Putamen (tissue), 1 donor: ENCODE measurements at regions not wholly inside any gene's neighbourhood (a gene's known extent, or its start where the extent isn't known, plus 50 kb on each side); places are given as distances from the start of the nearest gene placed in this dataset.
"Not testable (repeated sequence)": the region's sequence is repeated elsewhere in the genome, so short reads cannot be mapped to it uniquely, and the experiment has no call there.

Source experiments
- DNase-seq: peaks from one replicate; pipeline ENCODE4 v3.0.0-alpha.2; 2016; ENCODE audit warnings: low spot score

DNA sequence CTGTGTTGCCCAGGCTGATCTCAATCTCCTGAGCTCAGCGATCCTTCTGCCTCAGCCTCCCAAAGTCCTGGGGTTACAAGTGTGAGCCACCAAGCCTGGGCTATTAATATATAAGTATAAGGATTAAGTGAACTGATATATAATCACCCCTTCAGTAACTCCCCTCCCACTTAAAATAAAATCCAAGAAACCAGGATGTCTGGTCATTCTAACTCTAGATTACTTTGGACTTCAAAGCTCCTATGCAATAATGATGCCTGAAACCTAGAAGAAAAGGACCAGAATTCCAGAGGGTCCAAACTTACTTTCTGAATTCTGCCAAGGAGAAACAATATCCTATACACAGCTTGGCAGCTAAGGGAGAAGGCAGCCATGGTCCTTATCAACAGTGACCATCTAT is 206.8 kb upstream of the ZNF217 start:
- DNase-seq, result no peak

DNA sequence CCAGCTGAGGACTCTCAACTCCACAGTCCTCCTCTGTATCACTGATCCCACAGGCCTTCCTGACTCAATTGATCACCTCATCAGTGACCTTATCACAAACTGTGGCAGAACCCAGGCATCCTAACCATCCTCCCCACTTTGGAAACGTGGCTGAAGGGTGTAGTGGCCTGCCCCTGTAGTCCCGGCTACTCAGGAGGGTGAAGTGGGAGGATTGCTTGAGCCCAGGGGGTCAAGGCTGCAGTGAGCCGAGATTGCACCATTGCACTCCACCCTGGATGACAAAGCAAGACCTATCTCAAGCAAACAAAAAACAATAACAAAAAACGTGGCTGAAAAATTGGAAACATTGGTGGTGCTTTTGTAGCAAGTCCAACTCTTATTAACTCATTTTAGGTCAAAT is 203.4 kb upstream of the ZNF217 start:
- no peak for DNase-seq

DNA sequence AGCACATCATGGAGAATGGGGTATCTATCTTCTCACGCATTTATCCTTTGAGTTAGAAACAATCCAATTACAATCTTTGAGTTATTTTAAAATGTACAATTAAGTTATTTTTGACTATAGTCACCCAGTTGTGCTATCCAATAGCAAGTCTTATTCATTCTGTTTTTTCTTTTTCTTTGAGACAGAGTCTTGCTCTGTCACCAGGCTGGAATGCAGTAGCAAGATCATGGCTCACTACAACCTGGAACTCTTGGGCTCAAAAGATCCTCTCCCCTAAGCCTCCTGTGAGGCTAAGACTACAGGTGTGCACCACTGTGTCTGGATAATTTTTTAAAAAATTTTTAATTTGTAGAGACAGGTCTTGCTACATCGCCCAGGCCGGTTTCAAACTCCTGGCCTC is 201.5 kb upstream of the ZNF217 start:
- no peak for DNase-seq

DNA sequence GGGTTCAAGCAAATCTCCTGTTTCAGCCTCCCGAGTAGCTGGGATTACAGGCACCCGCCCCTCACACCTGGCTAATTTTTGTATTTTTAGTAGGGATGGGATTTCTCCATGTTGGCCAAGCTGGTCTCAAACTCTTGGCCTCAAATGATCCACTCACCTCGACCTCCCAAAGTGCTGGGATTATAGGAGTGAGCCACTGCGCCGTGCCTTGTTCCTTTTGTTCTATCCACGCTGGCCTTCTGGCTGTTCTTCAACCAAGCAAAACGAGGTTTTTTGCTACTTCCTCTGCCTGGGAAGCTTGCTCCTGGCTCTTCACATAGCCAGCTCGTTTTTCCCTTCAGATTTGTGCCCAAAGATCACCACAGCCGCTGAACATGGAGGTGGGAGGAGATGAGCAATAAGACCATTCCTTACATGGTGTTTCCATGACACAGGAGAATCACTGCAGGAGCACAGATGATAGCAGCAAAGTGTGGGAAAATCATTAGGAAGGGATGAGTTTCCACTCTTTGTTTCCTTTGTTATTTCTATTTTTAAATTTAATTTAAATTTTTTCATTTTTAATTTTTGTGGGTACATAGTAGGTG is 201.0 kb upstream of the ZNF217 start:
- DNase-seq, result no peak

DNA sequence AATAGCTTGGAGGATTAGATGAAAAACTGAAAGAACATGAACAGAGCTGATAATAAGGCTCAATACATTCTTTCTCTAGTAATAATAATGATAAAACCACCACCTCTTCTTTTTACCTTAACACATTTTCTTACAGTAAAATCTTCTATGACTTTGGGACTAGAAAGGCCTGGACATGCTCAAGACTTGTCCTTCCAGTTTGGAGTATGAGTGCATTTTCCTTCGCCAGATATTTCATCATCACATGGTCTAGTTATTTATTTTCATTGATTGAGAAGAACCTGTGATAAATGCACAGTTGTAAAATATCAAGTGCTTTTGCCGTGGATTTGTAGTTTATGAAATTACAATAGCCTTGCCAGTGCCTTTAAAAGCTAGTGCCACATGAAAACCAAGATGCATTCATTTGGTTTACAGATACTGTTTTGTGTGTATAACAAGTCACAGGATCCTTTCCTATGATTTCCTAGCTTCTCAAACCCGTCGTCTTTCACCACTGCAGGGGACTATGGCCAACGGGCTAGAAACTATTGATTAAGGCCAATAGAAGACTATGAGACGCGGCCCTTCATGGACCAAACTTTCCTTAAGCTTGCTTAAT is 200.2 kb upstream of the ZNF217 start:
- no peak for DNase-seq

DNA sequence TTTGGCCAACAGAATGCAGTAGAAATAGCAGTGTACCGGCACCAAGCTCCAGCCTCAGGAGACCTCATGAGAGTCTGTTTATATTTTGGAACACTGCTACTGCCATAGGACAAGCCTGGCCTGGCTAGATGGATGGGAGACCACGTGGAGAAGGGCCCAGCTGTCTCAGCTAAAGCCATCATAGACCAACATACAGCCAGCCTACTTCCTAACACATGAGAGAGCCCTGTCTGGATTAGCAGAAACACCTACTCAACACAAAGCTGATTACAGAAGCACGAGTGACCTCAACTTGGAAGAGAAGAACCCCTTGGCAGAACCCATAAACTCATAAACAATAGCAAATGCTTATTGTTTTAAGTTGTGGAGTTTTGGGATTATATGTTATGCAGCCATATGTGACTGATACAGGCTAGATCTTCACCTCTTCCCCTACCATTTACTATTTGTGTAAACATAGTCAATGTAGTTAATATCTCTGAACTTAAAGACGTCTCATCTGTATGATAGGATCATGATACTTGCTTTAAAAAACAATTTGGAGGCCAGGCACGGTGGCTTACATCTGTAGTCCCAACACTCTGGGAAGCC is 199.4 kb upstream of the ZNF217 start:
- DNase-seq, result no peak

DNA sequence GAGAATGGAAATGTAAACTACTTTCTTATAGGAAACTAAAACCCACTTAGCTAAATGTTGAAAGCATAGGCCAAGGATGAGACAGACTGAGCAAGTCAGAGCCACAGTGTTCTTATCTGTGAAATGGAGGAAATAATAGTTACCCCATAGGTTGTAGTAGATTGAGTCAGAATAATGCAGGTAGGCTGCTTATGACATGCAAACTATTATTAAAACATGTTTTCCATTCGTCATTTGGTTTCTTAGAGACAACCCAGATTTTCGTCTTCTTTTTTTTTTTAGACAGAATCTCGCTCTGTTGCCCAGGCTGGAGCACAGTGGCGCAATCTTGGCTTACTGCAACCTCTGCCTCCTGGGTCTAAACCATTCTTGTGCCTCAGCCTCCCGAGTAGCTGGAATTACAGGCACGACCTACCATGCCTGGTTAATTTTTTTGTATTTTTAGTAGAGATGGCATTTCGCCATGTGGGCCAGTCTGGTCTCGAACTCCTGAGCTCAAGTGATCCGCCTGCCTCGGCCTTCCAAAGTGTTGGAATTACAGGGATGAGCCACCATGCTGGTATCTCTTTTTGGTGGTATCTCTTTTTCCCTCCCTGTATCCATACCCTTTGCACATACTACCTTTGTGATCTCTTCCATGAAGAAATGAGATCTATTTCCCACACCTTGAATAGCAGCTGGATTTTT is 196.5 kb upstream of the ZNF217 start:
- DNase-seq, result no peak

DNA sequence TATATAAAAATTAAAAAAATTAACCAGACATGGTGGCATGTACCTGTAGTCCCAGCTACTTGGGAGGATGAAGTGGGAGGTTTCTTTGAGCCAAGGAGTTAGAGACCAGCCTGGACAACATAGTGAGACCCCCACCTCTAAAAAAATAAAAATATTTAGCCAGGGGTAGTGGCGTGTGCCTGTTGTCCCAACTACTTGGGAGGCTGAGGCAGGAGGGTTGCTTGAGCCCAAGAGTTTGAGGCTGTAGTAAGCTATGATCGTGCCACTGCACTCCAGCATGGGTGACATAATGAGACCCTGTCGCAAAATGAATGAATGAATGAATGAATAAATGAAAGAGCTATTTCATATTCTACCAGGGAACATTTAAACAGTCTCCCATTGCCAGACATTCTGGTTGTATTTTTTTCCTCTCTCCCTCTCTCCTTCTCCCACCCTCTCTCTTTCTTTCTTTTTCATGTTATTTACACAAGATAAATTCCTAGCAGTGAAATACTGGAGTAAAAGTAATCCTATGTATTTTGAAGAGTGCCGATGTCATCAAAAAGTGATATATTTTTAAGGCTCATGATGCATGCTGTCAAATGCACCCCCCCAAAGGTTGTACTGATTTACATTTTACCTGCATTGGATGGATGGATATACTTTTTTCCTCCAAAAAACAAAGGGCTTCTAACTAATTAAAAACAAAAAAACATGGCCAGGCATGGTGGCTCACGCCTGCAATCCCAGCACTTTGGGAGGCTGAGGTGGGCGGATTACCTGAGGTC is 194.8 kb upstream of the ZNF217 start:
- no peak for DNase-seq

DNA sequence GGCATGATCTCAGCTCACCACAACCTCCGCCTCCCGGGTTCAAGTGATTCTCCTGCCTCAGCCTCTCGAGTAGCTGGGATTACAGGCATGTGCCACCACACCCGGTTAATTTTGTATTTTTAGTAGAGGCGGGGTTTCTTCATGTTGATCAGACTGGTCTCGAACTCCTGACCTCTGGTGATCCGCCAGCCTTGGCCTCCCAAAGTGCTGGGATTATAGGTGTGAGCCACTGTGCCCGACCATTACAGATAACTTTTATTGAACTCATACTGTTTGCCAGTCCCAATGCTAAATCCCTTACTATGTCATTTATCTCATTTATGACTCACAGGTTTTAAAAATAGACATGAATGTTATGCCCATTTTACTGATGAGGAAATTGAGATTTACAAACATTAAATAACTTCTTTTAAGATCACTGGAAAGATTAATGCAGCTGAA is 193.9 kb upstream of the ZNF217 start:
- not testable (repeated sequence) for DNase-seq

DNA sequence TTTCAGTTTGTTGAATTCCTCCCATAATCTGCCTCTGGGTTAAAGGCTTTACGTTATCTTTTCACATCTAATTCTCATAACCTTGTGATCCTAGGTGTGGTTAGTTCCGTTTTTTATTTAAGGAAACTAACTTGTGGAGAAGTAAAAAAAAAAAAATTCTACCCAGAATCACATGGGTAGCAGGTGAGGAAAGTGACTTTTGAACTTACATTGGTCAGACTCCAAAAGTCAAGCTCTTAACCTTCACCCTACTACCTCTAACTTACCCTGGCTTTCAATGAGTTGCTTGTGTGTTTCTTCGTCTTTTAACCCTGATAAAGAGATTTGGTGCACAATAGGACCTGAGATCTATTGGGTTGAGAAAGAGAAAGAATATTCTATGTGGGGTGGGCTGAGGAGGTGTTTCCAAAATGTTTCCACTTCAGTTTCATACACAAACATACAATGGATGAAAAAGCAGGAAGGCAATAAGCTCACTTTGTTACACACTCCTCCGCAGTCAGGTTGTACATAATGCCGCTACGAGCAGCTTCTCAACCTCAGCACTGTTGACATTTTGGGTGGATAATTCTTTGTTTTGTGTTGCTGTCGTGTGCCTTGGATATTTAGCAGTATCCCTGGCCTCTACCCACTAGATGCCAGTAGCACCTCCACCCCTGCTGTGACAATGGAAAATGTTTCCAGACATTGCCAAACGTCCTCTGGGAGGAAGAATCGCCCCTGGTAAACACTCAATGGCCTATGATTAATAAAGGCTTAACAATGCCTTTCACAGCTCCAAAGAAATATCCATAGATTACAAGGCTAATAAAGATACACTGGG is 193.0 kb upstream of the ZNF217 start:
- no peak for DNase-seq

DNA sequence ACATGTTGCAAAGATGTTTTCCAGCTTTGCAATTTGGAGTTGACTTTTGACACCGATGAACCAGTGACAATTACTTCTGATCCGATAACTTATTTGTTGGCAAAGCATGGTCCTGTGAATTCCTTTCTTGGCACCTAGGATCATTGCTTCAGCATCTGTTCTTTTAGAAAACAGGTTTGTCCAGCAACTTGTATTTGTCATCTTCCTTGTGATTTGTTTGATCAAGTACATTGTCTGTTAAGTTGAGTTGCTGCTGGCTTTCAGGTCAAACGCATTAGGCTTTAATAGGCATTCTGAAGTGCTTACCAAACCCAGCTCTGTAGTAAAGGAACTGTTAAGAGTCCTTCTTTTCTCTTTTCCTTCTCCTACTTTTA is 192.4 kb upstream of the ZNF217 start:
- no peak for DNase-seq

DNA sequence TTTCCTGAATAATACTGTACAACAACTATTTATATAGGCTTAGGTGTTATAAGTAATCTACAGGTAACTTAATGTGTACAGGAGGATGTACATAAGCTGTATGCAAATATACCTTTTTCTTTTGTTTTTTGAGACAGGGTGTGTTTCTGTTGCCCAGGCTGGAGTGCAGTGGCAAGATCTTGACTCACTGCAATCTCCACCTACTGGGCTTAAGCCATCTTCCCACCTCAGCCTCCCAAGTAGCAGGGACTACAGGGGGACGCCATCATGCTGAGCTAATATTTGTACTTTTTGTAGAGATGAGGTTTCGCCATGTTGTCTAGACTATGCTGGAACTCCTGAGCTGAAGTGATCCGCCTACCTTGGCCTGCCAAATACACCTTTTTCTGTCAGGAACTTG is 191.7 kb upstream of the ZNF217 start:
- DNase-seq, result no peak

DNA sequence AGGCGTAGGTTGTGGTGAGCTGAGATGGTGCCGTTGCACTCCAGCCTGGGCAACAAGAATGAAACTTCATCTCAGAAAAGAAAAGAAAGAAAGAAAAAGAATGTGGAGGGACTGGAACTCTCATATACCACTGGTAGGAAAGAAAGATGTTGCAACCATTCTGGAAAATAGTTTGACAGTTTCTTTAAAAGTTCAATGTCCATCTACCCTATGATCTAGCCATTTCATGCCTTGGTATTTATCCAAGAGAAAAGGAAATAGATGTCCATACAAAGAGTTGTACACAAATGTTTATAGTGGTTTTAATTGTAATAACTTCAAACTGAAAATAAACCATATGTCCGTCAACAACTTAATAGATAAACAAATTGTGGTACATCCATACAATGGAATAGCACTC is 190.1 kb upstream of the ZNF217 start:
- no peak for DNase-seq

DNA sequence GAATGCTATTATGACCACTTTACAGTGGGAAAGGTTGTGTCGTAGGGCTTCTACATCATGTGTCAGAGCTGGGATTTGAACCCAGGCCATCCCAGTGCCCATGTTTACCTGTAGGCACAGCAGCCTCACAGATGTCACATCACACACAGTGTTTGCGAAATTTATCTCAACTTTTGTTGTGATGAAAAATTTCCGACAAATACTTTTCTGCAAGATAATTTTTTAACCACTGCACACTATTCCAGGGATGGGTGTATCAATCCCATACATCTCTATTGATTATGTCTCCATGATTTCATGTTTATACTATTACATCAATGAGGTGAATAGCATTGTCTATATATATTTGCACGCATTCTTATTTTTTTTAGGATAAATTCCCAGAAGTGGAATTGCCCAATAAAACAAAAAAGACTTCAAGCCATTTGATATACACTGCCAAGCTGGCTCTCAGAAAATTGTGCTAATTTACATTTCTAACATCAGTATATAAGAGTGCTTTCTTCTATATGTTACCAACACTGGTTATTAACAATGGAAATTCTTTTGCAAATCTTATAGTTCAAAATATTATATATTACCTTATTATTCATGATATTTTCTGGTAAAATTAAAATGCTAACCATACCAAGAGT is 189.1 kb upstream of the ZNF217 start:
- no peak for DNase-seq

DNA sequence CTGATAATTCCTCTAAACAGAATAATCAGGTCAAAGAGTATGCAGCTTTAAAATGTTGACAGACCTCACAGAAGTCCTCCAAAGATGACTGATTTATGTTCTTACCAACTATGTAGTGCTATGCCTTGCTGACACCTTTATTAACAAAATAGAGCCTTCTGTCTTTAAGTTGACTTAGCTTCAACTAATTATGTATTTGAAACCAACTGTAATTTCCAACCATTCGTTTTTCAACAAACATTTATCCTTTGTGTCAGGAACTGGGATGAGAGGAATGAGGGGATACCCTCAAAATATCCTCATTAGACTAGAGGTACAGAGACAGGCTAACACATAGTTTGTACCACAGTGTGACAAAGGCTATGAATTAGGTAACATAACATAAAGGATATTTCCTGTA is 186.2 kb upstream of the ZNF217 start:
- no peak for DNase-seq

DNA sequence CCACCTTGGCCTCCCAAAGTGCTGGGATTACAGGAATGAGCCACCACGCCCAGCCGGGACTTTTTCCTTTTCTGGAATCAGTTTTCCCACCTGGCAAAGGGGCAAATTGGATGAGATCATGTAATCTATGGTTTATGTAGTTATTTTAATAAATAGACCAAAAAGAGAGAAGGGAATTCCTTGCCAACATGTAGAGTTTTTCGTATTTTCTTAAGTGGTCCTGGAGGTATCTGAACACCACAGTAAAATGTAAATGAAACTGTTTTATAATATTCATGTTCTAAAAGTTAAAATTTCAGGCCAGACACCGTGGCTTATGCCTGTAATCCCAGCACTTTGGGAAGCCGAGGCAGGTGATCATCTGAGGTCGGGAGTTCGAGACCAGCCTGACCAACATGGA is 185.1 kb upstream of the ZNF217 start:
- no peak for DNase-seq

DNA sequence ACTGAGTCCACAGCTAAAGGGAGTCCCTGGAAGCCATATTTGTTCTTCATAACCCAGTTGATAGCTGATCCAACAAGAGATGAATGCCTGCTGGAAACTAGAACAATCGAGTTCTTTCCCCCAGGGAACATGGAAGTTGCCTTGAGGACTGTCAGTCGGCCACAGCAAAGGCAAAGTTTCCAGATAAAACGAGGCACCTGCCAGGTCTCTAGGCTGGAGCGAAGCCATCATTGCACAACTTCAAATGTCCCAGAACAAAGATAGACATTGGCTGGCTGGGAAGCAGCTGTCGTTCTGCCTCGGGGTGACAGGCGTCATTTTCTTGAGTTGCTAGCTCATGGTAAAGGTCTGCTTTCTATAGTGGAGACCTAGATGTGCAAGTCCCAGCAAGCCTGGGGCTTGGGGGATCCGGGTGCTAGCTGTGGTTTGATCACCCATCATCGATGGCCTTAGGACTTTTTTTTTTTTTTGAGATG is 184.4 kb upstream of the ZNF217 start:
- no peak for DNase-seq

DNA sequence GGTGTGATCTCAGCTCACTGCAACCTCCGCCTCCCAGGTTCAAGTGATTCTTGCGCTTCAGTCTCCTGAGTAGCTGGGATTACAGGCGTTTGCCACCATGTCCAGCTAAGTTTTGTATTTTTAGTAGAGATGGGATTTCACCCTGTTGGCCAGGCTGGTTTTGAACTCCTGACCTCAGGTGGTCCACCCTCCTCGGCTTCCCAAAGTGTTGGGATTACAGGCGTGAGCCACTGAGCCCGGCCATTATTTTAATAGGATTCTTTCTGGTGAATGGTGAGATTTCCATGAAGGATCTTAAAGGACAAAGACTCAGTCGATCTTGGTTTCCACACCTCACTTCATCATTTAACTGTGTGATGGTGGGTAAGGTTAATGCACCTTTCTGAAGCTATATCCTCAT is 183.8 kb upstream of the ZNF217 start:
- DNase-seq, result not testable (repeated sequence)

DNA sequence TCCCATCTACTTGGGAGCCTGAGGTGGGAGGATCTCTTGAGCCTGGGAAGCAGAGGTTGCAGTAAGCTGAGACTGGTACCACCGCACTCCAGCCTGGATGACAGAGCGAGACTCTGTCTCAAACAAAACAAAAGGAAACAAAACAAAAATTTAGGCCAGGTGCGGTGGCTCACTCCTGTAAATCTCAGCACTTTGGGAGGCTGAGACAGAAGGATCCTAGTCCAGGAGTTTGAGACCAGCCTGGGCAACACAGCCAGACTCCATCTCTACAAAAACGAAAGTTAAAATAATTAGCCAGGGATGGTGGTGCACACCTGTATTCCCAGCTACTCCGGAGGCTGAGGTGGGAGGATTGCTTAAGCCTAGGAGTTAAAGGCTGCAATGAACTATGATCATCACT is 183.2 kb upstream of the ZNF217 start:
- no peak for DNase-seq

DNA sequence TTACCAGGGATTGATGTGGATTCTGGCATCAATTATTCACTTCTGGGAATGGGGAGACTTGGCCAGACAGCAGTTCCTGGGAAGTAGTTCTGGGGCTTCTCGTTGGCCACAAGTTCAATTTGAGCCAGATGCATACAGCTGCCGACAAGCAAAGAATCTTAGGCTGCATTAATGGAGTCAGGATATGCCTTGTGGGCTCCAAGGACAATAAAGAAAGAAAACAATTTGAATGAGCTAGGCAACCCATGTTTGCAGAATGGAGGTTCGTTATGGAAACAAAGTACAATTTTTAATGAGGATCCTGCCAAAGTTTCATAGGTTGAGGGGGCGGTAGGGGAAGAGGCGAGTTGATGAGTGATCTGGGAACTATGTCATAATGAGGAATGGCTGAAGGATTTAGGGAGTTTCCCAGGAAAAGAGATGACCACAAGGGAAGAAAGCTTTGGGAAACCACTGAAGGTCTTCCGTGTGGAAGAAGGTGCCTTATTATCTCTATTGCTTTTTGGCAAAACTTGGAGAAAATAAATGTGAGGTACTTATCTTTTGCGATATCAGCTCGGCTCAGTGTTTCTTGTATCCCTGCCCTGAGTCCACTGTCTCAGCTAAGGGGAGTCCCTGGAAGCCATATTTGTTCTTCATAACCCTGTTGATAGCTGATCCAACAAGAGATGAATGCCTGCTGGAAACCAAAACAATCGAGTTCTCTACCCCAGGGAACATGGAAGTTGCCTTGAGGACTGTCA is 181.0 kb upstream of the ZNF217 start:
- DNase-seq, result no peak
